HuH-7 (cell line): ENCODE measurements at regions not wholly inside any gene's neighbourhood (a gene's known extent, or its start where the extent isn't known, plus 50 kb on each side); places are given as distances from the start of the nearest gene placed in this dataset.

Experiments used
- DNase-seq: peaks from one replicate; pipeline ENCODE4 v3.0.0; 2011; ENCODE audit warnings: low spot score

DNA sequence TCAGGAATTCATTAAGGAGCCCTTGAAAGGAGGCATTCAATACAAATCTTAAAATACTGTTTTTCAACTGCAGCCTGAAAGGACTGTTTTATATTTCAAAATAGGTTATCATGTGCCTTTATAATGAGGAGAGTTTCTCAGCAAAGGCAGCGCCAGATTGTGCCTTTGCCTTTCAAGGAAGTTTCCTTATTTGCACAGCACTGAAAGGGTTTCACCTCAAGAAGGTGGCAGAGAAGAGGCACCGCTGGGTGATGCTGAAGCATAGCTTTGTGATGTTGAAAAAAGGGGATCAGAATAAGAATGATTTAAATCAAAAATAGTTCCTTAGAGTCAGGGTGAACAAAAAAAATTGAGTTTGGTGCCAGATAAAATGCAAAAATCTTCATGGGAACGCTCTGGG, 601.0 kb upstream of the KIRREL3 start:
- no peak for DNase-seq

DNA sequence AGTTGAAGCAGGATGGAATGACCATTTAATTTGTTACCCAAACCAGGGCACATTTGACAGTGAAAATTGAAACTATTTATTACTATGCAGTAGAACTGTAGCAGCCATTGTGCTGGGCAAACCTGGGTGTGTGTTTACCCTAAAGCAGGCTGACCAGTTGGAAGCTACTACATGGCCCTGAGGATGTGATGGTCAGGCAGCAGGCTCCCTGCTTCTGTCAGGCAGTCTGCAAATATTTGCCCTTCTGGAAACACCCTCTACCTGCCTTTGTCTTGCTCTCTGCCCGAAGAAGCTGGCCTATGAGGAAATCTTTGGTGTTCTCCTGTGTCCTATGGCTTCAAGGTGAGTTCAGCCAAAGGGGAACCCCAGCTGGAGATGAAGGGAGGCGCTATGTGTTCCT, 600.1 kb upstream of the KIRREL3 start:
- no peak for DNase-seq

DNA sequence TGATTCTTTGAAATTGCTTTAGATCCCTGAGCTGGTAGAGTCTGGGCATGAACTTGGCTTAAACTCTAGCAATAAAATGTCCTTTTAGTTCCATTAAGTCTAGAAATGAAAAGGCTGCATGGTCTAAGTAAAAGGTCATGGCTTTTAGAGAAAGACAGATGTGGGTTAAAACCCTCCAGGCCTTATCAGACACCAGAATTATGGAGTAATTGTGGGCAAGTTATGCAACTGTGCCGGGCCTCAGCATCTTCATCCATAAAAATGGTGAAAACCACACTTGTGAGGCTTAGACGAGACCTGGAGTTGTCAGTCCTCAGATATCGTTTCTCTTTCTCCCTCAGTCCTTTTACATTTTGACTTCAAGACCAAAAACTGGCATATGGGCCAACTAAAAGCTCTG, 597.9 kb upstream of the KIRREL3 start:
- no peak for DNase-seq

DNA sequence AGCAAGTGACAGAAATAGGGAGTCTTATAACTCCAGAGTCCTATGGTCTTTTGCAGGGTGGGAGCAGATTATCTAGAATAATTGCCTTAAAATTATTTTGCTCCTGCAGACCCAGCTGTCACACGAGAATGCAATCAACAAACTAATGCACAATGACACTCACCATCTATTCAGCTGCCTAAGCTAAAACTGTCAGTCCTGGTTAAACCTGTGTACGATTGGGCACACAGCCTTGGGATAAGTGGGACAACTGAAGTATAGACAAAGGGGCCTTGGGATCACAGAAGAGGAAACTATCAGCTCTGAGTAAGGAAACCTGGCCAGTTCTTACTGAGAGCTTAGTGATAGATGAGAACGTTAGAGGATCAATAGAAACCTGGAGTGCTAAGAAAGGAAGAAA, 595.9 kb upstream of the KIRREL3 start:
- no peak for DNase-seq

DNA sequence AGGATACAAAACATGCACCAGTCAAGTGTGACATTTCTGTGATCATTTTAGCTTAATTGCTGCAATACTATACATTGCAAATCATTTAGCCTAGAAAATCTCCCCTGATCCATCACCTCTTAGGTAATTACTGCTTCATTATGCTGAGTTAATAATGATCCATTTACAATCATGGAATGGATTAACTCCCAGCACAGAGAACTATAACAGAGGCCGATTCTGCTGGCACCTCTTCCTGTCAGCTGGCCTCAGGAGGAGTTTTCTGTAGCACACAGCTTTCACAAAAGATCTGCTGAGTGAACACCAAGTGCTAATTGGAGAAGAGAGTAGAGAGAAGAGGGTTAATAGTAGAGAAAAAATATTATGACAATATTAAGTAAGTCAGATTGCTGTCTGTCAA, 591.8 kb upstream of the KIRREL3 start:
- no peak for DNase-seq

DNA sequence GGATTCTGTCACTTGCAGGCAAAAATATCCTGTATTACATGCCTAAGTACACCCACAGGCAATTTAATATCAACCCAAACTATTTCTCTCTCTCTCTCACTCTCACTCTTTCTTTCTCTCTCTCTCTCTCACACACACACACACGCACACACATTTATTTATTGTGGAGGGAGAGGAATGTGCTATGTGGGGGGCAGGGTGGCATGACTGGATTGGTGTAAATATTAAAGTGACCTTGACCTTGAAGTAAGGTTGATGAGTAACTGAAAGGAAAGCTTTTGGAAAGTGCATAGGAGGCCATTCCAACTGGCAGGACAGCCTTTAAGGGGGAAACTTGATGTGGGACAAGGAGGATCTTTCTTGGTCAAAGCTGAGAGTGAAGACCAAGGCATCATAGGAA, 589.7 kb upstream of the KIRREL3 start:
- DNase-seq: no peak

DNA sequence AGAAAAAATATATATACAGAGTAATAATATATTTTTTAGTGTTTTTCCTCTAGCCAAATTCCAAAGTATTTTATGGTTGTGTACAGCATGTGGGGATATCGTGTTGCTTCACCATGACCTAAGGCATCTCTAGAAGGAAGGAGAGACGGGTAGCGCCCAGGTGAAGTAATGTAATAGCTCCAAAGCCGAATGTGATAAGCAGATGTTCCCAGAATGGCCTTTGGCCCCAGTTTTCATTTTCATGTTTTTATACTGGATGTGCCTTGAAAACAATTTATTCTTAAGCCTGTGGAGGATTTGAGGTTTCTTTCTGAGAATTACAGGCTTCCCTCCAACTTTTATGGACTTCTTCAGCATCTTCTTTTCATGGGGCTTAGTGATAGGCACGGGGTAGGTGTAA, 587.9 kb upstream of the KIRREL3 start:
- no peak for DNase-seq

DNA sequence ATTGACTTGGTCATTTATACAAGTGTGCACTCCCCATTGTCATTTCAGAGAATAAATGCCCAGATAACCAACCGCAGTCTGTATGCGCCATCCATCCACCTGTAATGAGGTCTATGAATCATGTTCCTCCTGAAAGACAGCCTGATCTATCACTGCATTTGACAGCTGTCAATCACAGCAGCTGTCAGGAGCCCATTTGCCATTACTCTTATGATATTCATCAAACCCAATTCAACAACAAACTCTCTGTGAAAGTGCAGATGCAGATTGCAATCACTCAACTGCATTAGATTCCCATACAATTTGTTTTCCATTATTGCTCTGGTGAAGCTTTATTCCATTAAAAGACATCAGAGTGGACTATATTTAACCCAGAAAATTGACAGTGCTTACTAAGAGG, 586.9 kb upstream of the KIRREL3 start:
- DNase-seq: no peak

DNA sequence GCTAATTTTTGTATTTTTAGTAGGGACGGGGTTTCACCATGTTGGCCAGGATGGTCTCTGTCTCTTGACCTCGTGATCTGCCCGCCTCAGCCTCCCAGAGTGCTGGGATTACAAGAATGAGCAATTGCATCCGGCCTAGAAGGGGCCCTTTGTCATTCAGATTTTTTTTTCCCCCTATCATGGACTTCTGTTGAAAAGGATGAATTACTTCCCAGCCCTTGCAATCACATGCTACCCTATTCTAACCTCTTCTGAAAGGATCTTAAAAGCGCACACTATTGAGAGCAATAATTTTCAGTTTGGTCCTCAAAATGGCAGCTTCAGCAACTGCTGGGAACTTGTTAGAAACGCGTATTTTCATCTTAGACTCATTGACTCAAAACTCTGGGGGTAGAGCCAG, 575.6 kb upstream of the KIRREL3 start:
- no peak for DNase-seq

DNA sequence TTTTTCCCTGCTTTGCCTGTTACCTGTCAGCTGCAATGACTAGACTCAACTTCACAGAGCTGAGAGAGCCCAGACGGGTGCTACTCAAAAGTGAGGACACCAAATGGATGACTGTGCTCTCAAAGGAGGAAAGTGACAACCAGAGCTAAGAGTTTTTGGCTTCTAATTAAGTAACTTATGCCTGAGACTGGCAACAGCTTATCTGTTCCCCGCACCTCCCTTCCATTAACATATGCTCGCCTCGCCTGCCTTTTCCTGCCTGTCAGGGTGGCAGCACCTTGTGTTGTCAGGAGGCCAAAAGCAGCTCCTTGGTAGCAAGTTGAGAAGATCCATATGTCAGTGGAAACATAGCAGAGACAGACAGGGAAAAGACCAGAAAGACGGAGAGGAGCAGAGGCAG, 573.9 kb upstream of the KIRREL3 start:
- DNase-seq: no peak

DNA sequence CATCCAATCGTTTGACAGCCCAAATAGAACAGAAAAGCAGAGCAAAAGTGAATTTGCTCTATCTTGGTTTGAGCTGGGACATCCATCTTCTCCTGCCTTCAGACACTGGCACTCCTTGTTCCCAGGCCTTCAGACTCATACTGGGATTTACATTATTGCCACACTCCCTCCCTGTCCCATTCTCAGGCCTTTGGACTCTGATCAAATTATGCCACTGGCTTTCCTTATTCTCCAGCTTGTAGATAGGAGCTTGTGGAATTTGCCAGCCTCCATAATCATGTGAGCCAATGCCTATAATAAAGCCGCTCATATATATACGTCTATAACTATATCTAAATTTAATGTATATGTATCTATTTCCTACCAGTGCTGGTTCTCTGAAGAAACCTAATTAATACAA, 568.3 kb upstream of the KIRREL3 start:
- DNase-seq: no peak

DNA sequence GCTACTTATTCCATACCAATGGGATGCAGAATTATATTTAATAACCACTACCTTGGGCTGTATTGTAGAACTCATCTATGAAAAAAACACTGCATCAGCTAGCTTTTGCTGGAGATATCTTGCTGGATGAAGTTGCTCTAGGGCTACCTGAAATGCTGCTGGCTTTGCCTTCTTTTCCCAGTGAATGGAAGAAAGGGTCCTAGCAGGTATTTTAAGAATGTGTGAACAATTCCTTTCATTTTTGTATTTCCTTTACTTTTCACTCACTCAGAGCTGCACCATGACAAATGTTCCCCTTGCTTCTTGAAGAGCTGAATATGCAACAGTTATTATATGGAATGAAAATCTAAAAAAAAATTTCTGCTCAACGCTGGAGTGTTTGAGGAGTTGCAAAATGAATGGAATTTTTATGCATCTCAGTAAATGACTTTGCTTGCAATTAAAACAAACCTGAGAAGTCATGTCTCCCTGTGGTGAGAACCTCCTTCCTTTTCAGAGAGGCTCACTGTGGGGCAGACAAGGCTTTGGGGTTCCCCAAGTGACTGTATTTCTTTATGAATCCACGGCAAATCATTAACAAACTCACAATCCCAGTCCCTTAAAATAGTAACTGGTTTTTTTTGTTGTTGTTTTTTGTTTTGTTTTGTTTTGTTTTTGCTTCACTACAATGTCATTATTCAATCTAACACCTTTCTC, 566.8 kb upstream of the KIRREL3 start:
- DNase-seq: no peak

DNA sequence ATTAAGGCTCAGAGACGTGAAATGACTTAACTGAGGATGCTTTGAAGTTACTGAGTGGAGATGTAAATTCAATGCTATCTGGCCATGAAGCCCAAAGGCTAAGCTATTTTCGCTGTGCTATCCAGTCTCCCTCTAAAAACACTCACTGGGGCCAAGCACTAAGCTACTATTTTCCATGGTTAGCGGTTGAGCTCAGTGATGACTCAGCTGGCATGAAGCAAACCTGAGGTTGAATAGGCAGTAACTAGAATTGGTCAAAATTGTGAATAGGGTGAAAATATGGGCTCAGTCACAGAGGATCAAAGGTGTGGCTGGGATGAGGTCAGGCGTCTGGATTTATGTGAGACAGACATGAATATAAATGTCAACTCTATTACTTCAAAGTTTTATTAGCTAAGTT, 564.2 kb upstream of the KIRREL3 start:
- DNase-seq: no peak

DNA sequence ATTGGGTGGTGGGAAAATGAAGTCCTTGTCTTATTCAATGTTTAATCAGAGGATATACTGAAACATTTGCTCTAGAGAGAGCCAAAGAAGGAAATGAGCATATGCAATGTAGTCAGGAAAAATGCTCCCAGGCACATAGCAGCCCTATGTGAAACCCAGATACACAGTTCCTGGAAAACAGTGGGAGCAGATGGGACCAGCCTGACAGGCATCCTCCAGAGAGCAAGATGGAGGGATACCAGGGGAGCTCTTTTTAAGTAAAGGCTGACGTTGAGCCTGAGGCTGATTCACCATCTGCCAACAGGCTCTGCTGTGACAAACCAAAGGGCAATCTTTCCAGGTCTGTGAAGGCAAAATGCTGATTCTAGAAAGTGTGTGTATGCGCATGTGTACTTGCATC, 559.4 kb upstream of the KIRREL3 start:
- no peak for DNase-seq

DNA sequence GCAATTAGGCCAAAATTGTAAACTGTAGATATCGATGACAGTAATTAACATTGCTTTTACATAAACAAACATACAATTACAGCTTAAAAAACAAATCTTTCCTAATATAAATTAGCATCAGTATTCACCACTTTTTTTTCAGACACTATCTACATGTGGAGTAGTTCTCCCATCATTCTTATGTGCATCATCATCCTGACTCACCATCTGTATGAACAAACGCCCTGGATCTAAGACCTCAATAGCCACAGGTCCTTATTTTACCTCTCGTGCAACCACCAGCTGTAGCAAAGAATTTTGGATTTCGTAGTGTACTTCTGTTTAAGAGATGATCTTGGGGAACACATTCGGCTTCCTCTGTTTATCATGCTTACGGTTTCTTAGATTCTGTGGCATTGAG, 551.9 kb upstream of the KIRREL3 start:
- no peak for DNase-seq

DNA sequence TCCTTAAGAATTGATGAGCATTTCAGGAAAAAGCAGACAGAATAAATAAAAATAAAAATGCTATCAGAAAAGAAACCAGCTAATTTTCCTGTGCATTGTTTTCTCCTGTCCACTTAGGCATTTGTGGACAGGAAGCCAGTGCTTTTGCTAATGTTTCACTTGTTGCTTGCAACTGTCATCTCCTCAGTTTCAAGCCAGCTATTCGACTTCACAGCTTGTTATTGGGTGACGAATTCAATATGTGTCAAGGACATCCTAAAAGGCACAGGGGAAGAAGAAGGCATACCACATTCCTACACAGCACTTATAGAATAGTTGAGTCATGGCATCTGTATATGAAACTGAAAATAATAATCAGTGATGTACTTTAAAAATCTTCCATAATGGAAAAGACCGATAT, 530.6 kb upstream of the KIRREL3 start:
- no peak for DNase-seq

DNA sequence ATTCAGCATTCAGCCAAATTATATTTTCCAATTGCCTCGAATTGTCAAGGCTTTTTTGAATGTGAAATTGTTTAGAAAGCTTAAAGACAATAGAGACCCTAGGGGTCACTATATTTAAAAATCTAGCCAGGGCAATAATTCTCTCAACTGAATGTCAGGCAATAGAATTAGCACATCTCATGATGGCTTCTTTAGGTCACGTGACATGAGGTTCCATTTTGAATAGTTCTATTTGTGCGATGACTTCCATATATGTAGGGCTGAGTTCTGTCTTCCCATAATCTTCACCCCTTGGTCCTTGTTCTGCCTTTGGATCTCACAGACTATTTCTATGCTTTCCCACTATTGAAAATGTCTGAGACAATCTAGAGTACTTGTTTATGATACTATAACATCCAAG, 527.7 kb upstream of the KIRREL3 start:
- DNase-seq: no peak

DNA sequence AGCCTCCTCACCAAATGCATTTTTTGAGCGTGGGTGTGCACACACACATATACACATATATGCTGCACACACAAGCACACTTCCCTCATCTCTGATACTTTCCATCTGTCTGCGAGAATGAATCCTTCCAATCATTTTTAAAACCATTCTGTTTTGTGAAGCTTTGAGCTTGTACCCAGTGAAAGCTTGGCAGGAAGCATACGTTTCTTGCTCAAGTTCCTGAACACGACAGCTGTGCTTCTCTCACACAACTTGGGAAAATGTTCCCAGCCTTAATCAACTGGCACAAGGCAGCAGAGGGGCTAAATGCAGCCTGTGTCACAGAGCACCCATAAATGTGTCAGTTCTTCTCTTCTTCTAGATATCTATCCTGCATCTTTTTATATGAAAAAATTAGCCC, 524.0 kb upstream of the KIRREL3 start:
- DNase-seq: no peak

DNA sequence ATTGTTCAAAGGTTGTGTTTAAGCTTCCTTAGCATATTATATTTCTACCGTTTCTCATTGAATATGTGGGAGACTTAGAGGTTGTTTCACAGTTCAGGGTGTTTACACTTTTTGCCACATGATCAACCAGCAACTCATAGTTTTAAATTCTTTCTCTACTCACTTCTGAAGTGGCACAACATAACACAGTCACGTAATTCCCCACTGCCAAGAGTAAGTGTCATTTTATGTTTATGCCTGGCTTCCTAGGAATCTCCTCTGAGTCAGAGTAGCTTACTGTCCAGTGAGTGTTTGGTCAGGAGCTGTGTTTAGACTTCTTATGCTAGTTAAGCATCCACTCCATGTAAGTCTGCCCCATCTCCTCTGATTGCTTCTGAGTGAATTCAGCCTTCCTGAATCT, 520.8 kb upstream of the KIRREL3 start:
- no peak for DNase-seq

DNA sequence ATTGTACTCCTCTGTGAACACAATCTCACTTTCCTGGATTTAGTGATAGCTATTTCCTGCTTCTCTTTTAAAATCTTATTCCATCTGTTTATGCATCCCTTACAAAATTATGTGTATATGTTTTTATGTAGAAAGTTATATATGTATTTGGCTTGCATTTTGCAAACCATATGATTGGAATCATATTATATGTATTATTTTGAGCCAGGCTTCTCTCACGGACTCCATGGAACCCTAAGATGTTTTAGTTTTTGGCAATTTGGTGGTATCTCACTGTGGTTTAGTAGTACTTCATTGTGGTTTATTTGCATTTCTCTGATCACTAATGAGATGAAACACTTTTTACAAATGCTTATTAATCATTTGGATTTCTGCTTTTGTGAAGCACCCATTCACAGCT, 507.3 kb upstream of the KIRREL3 start:
- no peak for DNase-seq

DNA sequence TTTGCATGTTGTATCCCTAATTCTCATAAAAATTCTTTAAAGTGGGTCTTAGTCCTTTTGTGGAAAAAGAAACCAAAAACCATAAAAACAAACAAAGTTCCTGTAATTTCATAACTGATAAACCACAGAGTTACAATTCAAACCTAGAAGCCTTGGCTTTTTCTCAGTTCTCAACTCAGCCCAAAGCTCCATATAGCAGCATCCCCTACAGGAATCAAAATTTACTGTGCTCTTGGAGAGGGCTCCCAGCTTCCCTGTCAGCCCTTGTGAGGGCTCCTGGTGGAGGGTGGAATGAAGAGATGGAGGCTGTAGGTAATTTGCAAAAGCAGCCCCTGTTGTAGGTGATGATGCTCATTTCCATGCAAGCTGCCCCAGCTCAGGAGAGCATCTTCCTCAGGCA, 506.1 kb upstream of the KIRREL3 start:
- no peak for DNase-seq

DNA sequence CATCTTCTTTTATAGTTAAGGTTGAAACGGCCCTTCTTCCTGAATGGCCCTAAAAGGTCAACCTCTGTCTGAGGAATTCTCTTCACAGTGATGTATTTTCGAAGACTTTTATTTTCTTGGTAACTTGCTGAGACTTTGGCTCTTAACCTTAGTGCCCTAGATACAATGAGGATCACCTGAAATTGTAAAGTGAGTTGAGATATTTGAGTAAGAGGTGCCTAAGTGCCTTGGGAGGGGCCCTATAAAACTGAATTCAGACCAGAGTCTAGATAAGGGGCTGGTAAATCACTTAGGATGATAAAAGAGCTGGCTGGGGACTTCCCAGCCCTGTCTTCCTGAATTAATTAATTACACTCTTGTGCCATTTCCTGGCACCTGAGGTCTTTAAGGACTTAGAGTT, 505.6 kb upstream of the KIRREL3 start:
- DNase-seq: no peak

DNA sequence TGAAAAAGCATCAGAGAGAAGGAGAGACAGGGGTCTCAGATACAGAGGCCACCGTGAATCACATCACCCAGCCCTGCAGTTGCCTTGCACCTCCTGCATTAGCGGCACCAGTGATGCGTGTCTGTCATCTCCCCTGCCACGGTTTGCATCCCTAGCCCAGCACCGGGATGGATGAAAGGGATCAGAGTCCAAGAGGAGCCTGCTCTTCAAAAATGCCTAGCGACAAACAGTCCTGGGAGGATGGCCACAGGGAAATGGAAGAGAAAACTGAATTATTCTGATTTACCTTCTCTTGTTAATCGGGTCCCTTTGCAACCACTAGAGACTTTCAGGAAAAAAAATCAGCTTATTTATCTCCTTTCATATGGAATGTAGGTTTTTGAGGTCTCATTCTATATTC, 495.6 kb upstream of the KIRREL3 start:
- no peak for DNase-seq

DNA sequence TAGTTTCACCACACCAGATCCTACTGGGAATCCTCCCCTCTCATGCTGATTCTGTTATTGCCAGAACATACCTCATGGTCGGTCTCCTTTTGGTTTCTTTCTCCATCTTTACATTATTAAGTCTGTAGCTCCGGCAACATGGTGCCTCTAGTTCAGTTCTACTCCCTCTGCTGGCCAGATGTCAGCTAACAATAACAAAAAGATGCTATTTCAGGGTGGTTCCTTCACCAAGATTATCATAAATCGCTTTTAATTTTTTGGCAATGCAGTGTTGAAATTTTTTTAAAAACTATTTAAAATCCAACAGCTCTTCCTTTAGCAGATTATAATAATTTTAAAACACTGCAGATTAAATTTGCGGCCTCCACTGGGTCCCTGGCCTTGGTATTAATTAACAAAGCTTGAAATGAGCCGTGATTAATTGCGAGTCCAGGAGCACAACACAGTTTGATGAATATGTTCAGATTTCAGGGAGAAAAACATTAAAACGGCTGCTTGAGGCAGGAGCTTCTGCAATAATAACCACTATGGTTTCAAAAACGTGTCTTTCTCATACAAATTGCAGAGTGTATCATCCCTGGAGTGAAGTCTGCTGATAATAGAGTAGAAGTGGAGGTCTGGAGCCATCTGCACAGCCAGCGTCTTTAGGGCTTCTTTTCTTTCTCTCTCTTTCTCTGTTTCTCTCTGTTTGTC, 492.9 kb upstream of the KIRREL3 start:
- peak; percentile 4 for DNase-seq
